ENCODE measurements at regions not wholly inside any gene's neighbourhood (a gene's known extent, or its start where the extent isn't known, plus 50 kb on each side); places are given as distances from the start of the nearest gene placed in this dataset.
"Not testable (repeated sequence)": the region's sequence is repeated elsewhere in the genome, so short reads cannot be mapped to it uniquely, and the experiment has no call there.

GRCh38 chr14:22492622-22493542, 96.1 kb downstream of the DAD1 start:
- no peaks in the 10 kb centered on the region for H3K27me3 ChIP-seq (replicated peaks; ENCODE audit: control insufficient read depth, insufficient read depth, low read length, poor library complexity, severe bottlenecking)
- peaks cover 3% of the 10 kb centered on the region for H3K4me1 ChIP-seq (ENCODE audit: control insufficient read depth, insufficient read depth, low read length, poor library complexity, severe bottlenecking)
- DNase-seq = no peak
- H3K9me3 ChIP-seq (ENCODE audit: control insufficient read depth, low read length) = no peaks in the 10 kb centered on the region
- H3K4me3 ChIP-seq (ENCODE audit: insufficient read depth, low read depth, low read length, poor library complexity, severe bottlenecking) = peak overlapping the region; percentile 4
- H3K36me3 ChIP-seq (ENCODE audit: control insufficient read depth, insufficient read depth, low read length) = no peaks in the 10 kb centered on the region
- H3K27ac ChIP-seq (ENCODE audit: insufficient read depth, low read length, poor library complexity, severe bottlenecking) = peak overlapping the region; percentile 83

- Histone ChIP-seq H3K27ac (ENCODE audit: insufficient read depth, low read length, poor library complexity, severe bottlenecking) (peak overlapping the region; percentile 83), H3K4me1 (ENCODE audit: control insufficient read depth, insufficient read depth, low read length, poor library complexity, severe bottlenecking) (no peaks in the 10 kb centered on the region), H3K36me3 (ENCODE audit: control insufficient read depth, insufficient read depth, low read length) (no peaks in the 10 kb centered on the region), H3K9me3 (ENCODE audit: control insufficient read depth, low read length) (no peaks in the 10 kb centered on the region), H3K4me3 (ENCODE audit: insufficient read depth, low read depth, low read length, poor library complexity, severe bottlenecking) (no peak overlapping the region), H3K27me3 (replicated peaks; ENCODE audit: control insufficient read depth, insufficient read depth, low read length, poor library complexity, severe bottlenecking) (no peaks in the 10 kb centered on the region)
- peak; percentile 9 to 37 (median 36) for DNase-seq
Observed at GRCh38 chr14:22491683-22492621, 97.1 kb downstream of the DAD1 start.

- peak overlapping the region; percentile 66 for H3K27ac ChIP-seq (ENCODE audit: insufficient read depth, low read length, poor library complexity, severe bottlenecking)
- not testable (repeated sequence) for H3K4me1 ChIP-seq (ENCODE audit: control insufficient read depth, insufficient read depth, low read length, poor library complexity, severe bottlenecking); DNase-seq
Observed at GRCh38 chr14:22491053-22491452, 98.0 kb downstream of the DAD1 start.

GRCh38 chr14:22489957-22490950, 98.8 kb downstream of the DAD1 start:
- DNase-seq = no peak
- Histone ChIP-seq H3K4me1 (ENCODE audit: control insufficient read depth, insufficient read depth, low read length, poor library complexity, severe bottlenecking) (no peaks in the 10 kb centered on the region), H3K4me3 (ENCODE audit: insufficient read depth, low read depth, low read length, poor library complexity, severe bottlenecking) (peak overlapping the region; percentile 29), H3K27me3 (replicated peaks; ENCODE audit: control insufficient read depth, insufficient read depth, low read length, poor library complexity, severe bottlenecking) (no peaks in the 10 kb centered on the region), H3K9me3 (ENCODE audit: control insufficient read depth, low read length) (no peaks in the 10 kb centered on the region), H3K27ac (ENCODE audit: insufficient read depth, low read length, poor library complexity, severe bottlenecking) (peak overlapping the region; percentile 66), H3K36me3 (ENCODE audit: control insufficient read depth, insufficient read depth, low read length) (no peaks in the 10 kb centered on the region)

More at GRCh38 chr14:22491053-22491452, 98.0 kb downstream of the DAD1 start:
- H3K27me3 ChIP-seq (replicated peaks; ENCODE audit: control insufficient read depth, insufficient read depth, low read length, poor library complexity, severe bottlenecking); H3K36me3 ChIP-seq (ENCODE audit: control insufficient read depth, insufficient read depth, low read length); H3K9me3 ChIP-seq (ENCODE audit: control insufficient read depth, low read length); H3K4me3 ChIP-seq (ENCODE audit: insufficient read depth, low read depth, low read length, poor library complexity, severe bottlenecking): not testable (repeated sequence)

GRCh38 chr14:22489244-22489545, 99.8 kb downstream of the DAD1 start:
- Histone ChIP-seq H3K4me1 (ENCODE audit: control insufficient read depth, insufficient read depth, low read length, poor library complexity, severe bottlenecking) (no peaks in the 10 kb centered on the region), H3K36me3 (ENCODE audit: control insufficient read depth, insufficient read depth, low read length) (no peaks in the 10 kb centered on the region), H3K9me3 (ENCODE audit: control insufficient read depth, low read length) (no peaks in the 10 kb centered on the region), H3K4me3 (ENCODE audit: insufficient read depth, low read depth, low read length, poor library complexity, severe bottlenecking) (no peak overlapping the region), H3K27me3 (replicated peaks; ENCODE audit: control insufficient read depth, insufficient read depth, low read length, poor library complexity, severe bottlenecking) (no peaks in the 10 kb centered on the region), H3K27ac (ENCODE audit: insufficient read depth, low read length, poor library complexity, severe bottlenecking) (peak overlapping the region; percentile 66)
- no peak for DNase-seq

GRCh38 chr14:22488522-22489243, 100.3 kb downstream of the DAD1 start:
- no peaks in the 10 kb centered on the region for H3K9me3 ChIP-seq (ENCODE audit: control insufficient read depth, low read length)
- no peak for DNase-seq
- peak overlapping the region; percentile 32 for H3K4me3 ChIP-seq (ENCODE audit: insufficient read depth, low read depth, low read length, poor library complexity, severe bottlenecking)
- no peaks in the 10 kb centered on the region for H3K27me3 ChIP-seq (replicated peaks; ENCODE audit: control insufficient read depth, insufficient read depth, low read length, poor library complexity, severe bottlenecking)
- no peaks in the 10 kb centered on the region for H3K36me3 ChIP-seq (ENCODE audit: control insufficient read depth, insufficient read depth, low read length)
- peak overlapping the region; percentile 66 for H3K27ac ChIP-seq (ENCODE audit: insufficient read depth, low read length, poor library complexity, severe bottlenecking)
- H3K4me1 ChIP-seq (ENCODE audit: control insufficient read depth, insufficient read depth, low read length, poor library complexity, severe bottlenecking) = no peaks in the 10 kb centered on the region

- Histone ChIP-seq H3K27ac (ENCODE audit: insufficient read depth, low read length, poor library complexity, severe bottlenecking) (peak overlapping the region; percentile 66), H3K27me3 (replicated peaks; ENCODE audit: control insufficient read depth, insufficient read depth, low read length, poor library complexity, severe bottlenecking) (no peaks in the 10 kb centered on the region), H3K36me3 (ENCODE audit: control insufficient read depth, insufficient read depth, low read length) (no peaks in the 10 kb centered on the region), H3K4me3 (ENCODE audit: insufficient read depth, low read depth, low read length, poor library complexity, severe bottlenecking) (no peak overlapping the region), H3K4me1 (ENCODE audit: control insufficient read depth, insufficient read depth, low read length, poor library complexity, severe bottlenecking) (no peaks in the 10 kb centered on the region), H3K9me3 (ENCODE audit: control insufficient read depth, low read length) (no peaks in the 10 kb centered on the region)
- DNase-seq = no peak
Observed at GRCh38 chr14:22487941-22488340, 101.1 kb downstream of the DAD1 start.

- no peak overlapping the region for H3K4me3 ChIP-seq (ENCODE audit: insufficient read depth, low read depth, low read length, poor library complexity, severe bottlenecking)
- H3K36me3 ChIP-seq (ENCODE audit: control insufficient read depth, insufficient read depth, low read length) = no peaks in the 10 kb centered on the region
- no peaks in the 10 kb centered on the region for H3K27me3 ChIP-seq (replicated peaks; ENCODE audit: control insufficient read depth, insufficient read depth, low read length, poor library complexity, severe bottlenecking)
- DNase-seq = no peak
- H3K27ac ChIP-seq (ENCODE audit: insufficient read depth, low read length, poor library complexity, severe bottlenecking) = peak overlapping the region; percentile 66
- H3K4me1 ChIP-seq (ENCODE audit: control insufficient read depth, insufficient read depth, low read length, poor library complexity, severe bottlenecking) = no peaks in the 10 kb centered on the region
- no peaks in the 10 kb centered on the region for H3K9me3 ChIP-seq (ENCODE audit: control insufficient read depth, low read length)
Observed at GRCh38 chr14:22487401-22487800, 101.6 kb downstream of the DAD1 start.

- Histone ChIP-seq H3K4me1 (ENCODE audit: control insufficient read depth, insufficient read depth, low read length, poor library complexity, severe bottlenecking) (no peaks in the 10 kb centered on the region), H3K36me3 (ENCODE audit: control insufficient read depth, insufficient read depth, low read length) (no peaks in the 10 kb centered on the region), H3K27ac (ENCODE audit: insufficient read depth, low read length, poor library complexity, severe bottlenecking) (peak overlapping the region; percentile 63), H3K27me3 (replicated peaks; ENCODE audit: control insufficient read depth, insufficient read depth, low read length, poor library complexity, severe bottlenecking) (no peaks in the 10 kb centered on the region), H3K9me3 (ENCODE audit: control insufficient read depth, low read length) (no peaks in the 10 kb centered on the region), H3K4me3 (ENCODE audit: insufficient read depth, low read depth, low read length, poor library complexity, severe bottlenecking) (peak overlapping the region; percentile 25)
- DNase-seq = no peak
Observed at GRCh38 chr14:22486675-22487074, 102.3 kb downstream of the DAD1 start.

Data from effector memory CD4-positive, alpha-beta T cell (primary cell).